T-cell (primary cell): ENCODE measurements at regions not wholly inside any gene's neighbourhood (a gene's known extent, or its start where the extent isn't known, plus 50 kb on each side); places are given as distances from the start of the nearest gene placed in this dataset.

Experiments
- ATAC-seq, 4 experiments: fragments of 200-7000 bp in 3 of 4; fragments of 150-1000 bp in 1 of 4; cut with Tn5 transposase; replicated peaks in 1 of 4; 1 replicate in 3 of 4; 2 replicates in 1 of 4; pipeline ENCODE4 v1.10.0; 2021; ENCODE audit warnings: moderate library complexity in 3 of 4, mild to moderate bottlenecking in 2 of 4, moderate number of reproducible peaks in 1 of 4
- CTCF ChIA-PET, 2 donors: fragments of 300-600 bp; sonication (Branson Sonifier 250); formaldehyde crosslinking; loops; one replicate each; lab custom pipeline; 2022; ENCODE audit warnings: antibody characterized with exemption in 2 of 2; lab: Charles Lee
- POLR2A ChIA-PET, 2 donors: fragments of 300-600 bp; sonication (Branson Sonifier 250); formaldehyde crosslinking; loops; one replicate each; lab custom pipeline; 2022; ENCODE audit warnings: antibody characterized with exemption in 2 of 2; lab: Charles Lee
- DNase-seq, 35 experiments: peaks; one replicate each; pipeline versions ENCODE4 v3.0.0 to v3.0.0-alpha.2; 2013 to 2023
- H3K27ac ChIP-seq: one replicate; pipeline ENCODE4 v1.5.1; 2013; ENCODE audit warnings: low read length
- H3K27me3 ChIP-seq, 2 experiments: replicated peaks in 1 of 2; 1 replicate in 1 of 2; 2 replicates in 1 of 2; pipeline versions ENCODE4 v1.6.1 to v1.7.0; 2013; ENCODE audit warnings: low read length in 1 of 2, mixed read lengths in 1 of 2; ENCODE audit not compliant: control insufficient read depth in 2 of 2, insufficient read depth in 2 of 2; ENCODE audit errors: extremely low read depth in 1 of 2
- H3K36me3 ChIP-seq, 2 donors: 1 replicate in 1 of 2; 2 replicates in 1 of 2; pipeline versions ENCODE4 v1.6.1 to v1.7.0; 2013; ENCODE audit warnings: low read length in 1 of 2; ENCODE audit not compliant: control insufficient read depth in 2 of 2, insufficient read depth in 1 of 2; ENCODE audit errors: extremely low read depth in 1 of 2
- H3K4me1 ChIP-seq, 2 experiments: 1 replicate in 1 of 2; 2 replicates in 1 of 2; pipeline versions ENCODE4 v1.6.1 to v1.7.0; 2013; ENCODE audit warnings: low read length in 2 of 2, mixed read lengths in 1 of 2; ENCODE audit not compliant: insufficient read depth in 2 of 2, control insufficient read depth in 1 of 2; ENCODE audit errors: extremely low read depth in 1 of 2
- H3K4me3 ChIP-seq, 2 donors: 1 replicate in 1 of 2; 2 replicates in 1 of 2; pipeline versions ENCODE4 v1.5.1 to v1.7.0; 2013; ENCODE audit warnings: mild to moderate bottlenecking in 2 of 2, low read length in 1 of 2, moderate library complexity in 1 of 2; ENCODE audit not compliant: control insufficient read depth in 1 of 2; ENCODE audit errors: extremely low read depth in 1 of 2
- H3K9me3 ChIP-seq: 2 replicates; pipeline ENCODE4 v1.7.0; 2013
- H3K27ac Mint-ChIP-seq, 2 donors: one replicate each; pipeline ENCODE4 v1.8.0; 2020 to 2021; ENCODE audit warnings: mild to moderate bottlenecking in 2 of 2, mixed read lengths in 2 of 2
- H3K27me3 Mint-ChIP-seq, 2 donors: one replicate each; pipeline ENCODE4 v1.8.0; 2021 to 2022; ENCODE audit warnings: mixed read lengths in 2 of 2
- H3K36me3 Mint-ChIP-seq: one replicate; pipeline ENCODE4 v1.8.0; 2021; ENCODE audit warnings: mixed read lengths
- H3K4me1 Mint-ChIP-seq, 3 donors: one replicate each; pipeline ENCODE4 v1.8.0; 2020 to 2022; ENCODE audit warnings: mixed read lengths in 3 of 3, mild to moderate bottlenecking in 1 of 3
- H3K4me3 Mint-ChIP-seq, 3 donors: one replicate each; pipeline ENCODE4 v1.8.0; 2020 to 2022; ENCODE audit warnings: mild to moderate bottlenecking in 3 of 3, mixed read lengths in 3 of 3, moderate library complexity in 3 of 3
- H3K9me3 Mint-ChIP-seq, 3 donors: one replicate each; pipeline ENCODE4 v1.8.0; 2020 to 2022; ENCODE audit warnings: mixed read lengths in 3 of 3
- WGBS: methylation state at CpG from one replicate; pipeline ENCODE4 v1.1.5; 2013; ENCODE audit warnings: missing lambda C conversion rate; ENCODE audit not compliant: insufficient coverage; 5-methylcytosine and 5-hydroxymethylcytosine counted together

- Mint-ChIP-seq H3K27ac (no peak overlapping the region), H3K9me3 (no peaks in the 10 kb centered on the region), H3K36me3 (no peaks in the 10 kb centered on the region), H3K4me1 (no peaks in the 10 kb centered on the region), H3K4me3 (no peak overlapping the region), H3K27me3 (peaks cover 57 to 68% of the 10 kb centered on the region in 2 donors)
- DNase-seq (peak in 2 of 35 experiments; percentile 8 to 15), ATAC-seq (peak in 1 of 4 experiments; percentile 26)
- no peaks in the 10 kb centered on the region for H3K9me3 ChIP-seq
- H3K27ac ChIP-seq, result no peak overlapping the region
- no peak overlapping the region for H3K4me3 ChIP-seq
- POLR2A ChIA-PET, result no interaction called here
- CTCF ChIA-PET, result no interaction called here
- peaks cover 0 to 53% of the 10 kb centered on the region in 2 experiments for H3K27me3 ChIP-seq
- no peaks in the 10 kb centered on the region for H3K4me1 ChIP-seq
- H3K36me3 ChIP-seq, result no peaks in the 10 kb centered on the region
- WGBS, result 89% methylated on average over 4 of the region's 6 CpGs
These were observed 115.1 kb upstream of the CACNA1A start for GRCh38 chr19:13621413-13621812.

DNA sequence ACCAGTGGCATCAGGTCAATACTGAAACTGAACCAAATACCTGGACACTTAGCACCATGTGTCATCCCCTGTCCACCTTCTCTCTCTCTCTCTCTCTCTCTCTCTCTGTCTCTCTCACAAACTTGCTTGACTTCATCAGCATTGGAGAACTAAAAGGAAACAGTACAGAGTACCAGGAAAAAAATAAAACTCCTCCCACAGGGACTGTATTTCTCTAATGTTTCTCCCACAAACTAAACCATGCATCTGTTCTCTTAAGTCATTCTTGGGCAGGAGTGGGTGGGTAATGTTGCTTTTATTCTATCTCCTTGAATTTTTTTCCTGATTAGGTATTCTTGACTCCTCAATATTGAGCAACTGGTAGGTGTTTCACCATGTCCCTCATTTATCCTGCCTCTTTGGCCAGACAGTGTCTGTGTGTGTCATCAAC, 112.9 kb upstream of the CACNA1A start:
- Mint-ChIP-seq H3K27me3 (peaks cover 43 to 57% of the 10 kb centered on the region in 2 donors), H3K4me1 (no peaks in the 10 kb centered on the region), H3K27ac (no peak overlapping the region), H3K36me3 (no peaks in the 10 kb centered on the region), H3K9me3 (no peaks in the 10 kb centered on the region), H3K4me3 (no peak overlapping the region)
- H3K4me1 ChIP-seq, result no peaks in the 10 kb centered on the region
- ChIA-PET POLR2A (no interaction called here), CTCF (no interaction called here)
- no peaks in the 10 kb centered on the region for H3K36me3 ChIP-seq
- no peaks in the 10 kb centered on the region for H3K9me3 ChIP-seq
- DNase-seq, result no peak
- ATAC-seq, result no peak
- H3K27ac ChIP-seq, result no peak overlapping the region
- no peak overlapping the region for H3K4me3 ChIP-seq
- peaks cover 0 to 42% of the 10 kb centered on the region in 2 experiments for H3K27me3 ChIP-seq

DNA sequence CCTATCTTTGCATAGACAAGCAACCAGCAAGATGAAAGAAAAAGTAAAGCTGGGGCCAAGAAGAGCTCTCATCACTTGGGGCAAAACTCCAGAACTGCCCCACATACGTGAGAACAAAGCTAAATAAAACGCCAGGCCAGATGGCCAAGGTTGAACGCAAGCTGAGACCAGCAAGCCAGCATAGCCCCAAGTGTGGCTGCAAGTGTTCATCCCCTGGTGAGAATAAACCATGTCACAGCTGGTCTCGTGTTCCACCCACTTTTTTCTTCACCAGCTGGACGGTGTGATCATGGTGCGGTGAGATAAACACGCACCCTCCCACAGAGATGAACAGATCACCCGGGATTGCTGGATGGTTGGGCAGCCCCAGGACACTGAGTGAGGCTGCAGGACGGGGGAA, 109.6 kb upstream of the CACNA1A start:
- ATAC-seq (no peak), DNase-seq (no peak)
- WGBS, result 61% methylated on average over 3 of the region's 9 CpGs
- no peak overlapping the region for H3K27ac Mint-ChIP-seq
- no peaks in the 10 kb centered on the region for H3K36me3 Mint-ChIP-seq
- no peak overlapping the region for H3K27ac ChIP-seq
- no peaks in the 10 kb centered on the region for H3K4me1 Mint-ChIP-seq
- no peak overlapping the region for H3K4me3 ChIP-seq
- H3K4me1 ChIP-seq, result no peaks in the 10 kb centered on the region
- ChIA-PET CTCF (interaction anchor here in 1 of 2 donors (1.1 kb wide), 1 partner anchor 35 kb away, joined by 3 read pairs; no protein-coding TSS in a partner anchor), POLR2A (no interaction called here)
- H3K9me3 ChIP-seq, result no peaks in the 10 kb centered on the region
- peaks cover 28 to 41% of the 10 kb centered on the region in 2 donors for H3K27me3 Mint-ChIP-seq
- peaks cover 0 to 34% of the 10 kb centered on the region in 2 experiments for H3K27me3 ChIP-seq
- H3K4me3 Mint-ChIP-seq, result no peak overlapping the region
- no peaks in the 10 kb centered on the region for H3K9me3 Mint-ChIP-seq
- H3K36me3 ChIP-seq, result no peaks in the 10 kb centered on the region

DNA sequence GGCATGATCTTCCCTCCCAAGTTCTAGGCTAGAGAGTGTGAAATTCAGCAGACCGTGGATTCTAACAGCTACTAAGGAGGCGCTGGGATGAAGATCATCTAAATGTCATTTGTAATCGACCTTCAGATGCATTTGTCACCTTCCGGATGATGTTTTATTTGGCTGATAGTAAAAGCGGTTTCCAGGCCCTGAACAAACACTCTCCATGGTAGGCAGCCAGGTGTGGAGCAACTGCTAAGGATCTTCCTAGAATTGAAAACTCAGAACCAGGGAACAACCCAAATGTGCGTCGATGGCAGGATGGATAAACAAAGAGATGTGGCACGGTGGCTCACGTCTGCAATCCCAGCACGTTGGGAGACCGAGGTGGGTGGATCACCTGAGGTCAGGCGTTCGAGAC, 107.2 kb upstream of the CACNA1A start:
- H3K27ac ChIP-seq, result no peak overlapping the region
- H3K4me3 ChIP-seq, result no peak overlapping the region
- peaks cover 24 to 41% of the 10 kb centered on the region in 2 donors for H3K27me3 Mint-ChIP-seq
- no peak overlapping the region for H3K4me3 Mint-ChIP-seq
- ChIA-PET POLR2A (no interaction called here), CTCF (interaction anchor here in 1 of 2 donors (0.6 kb wide), 1 partner anchor 348 kb away, joined by 4 read pairs; no protein-coding TSS in a partner anchor)
- H3K4me1 Mint-ChIP-seq, result peaks cover 3 to 8% (median 7%) of the 10 kb centered on the region in 3 donors
- H3K4me1 ChIP-seq, result peaks cover 0 to 4% of the 10 kb centered on the region in 2 experiments
- 88% methylated on average over 5 of the region's 13 CpGs for WGBS
- DNase-seq, result no peak
- no peaks in the 10 kb centered on the region for H3K36me3 Mint-ChIP-seq
- no peaks in the 10 kb centered on the region for H3K9me3 Mint-ChIP-seq
- no peaks in the 10 kb centered on the region for H3K36me3 ChIP-seq
- peaks cover 0 to 41% of the 10 kb centered on the region in 2 experiments for H3K27me3 ChIP-seq
- peak overlapping the region in 1 of 2 donors; percentile 4 for H3K27ac Mint-ChIP-seq
- no peak for ATAC-seq
- H3K9me3 ChIP-seq, result no peaks in the 10 kb centered on the region

DNA sequence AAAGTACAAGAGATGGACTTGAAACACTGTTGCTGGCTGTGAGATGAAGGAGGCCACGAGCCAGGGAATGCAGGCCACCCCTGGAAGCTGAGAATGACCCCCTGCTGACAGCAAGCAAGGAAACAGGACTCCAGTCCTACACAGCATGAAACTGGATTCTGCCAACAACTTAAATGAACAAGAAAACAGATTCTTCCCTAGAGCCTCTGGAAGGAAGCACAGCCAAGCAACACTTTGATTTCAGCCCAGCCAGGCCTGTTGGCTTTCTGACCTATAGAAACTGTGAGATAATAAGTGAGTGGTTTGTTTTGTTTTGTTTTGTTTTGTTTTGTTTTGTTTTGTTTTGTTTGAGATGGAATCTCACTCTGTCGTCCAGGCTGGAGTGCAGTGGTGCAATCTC, 105.3 kb upstream of the CACNA1A start:
- no CpG with 5 or more reads among the region's 2 CpGs for WGBS
- CTCF ChIA-PET, result interaction anchor here in 1 of 2 donors (0.6 kb wide), 1 partner anchor 1025 kb away, joined by 3 read pairs; no protein-coding TSS in a partner anchor
- H3K27me3 Mint-ChIP-seq, result peaks cover 14 to 28% of the 10 kb centered on the region in 2 donors

DNA sequence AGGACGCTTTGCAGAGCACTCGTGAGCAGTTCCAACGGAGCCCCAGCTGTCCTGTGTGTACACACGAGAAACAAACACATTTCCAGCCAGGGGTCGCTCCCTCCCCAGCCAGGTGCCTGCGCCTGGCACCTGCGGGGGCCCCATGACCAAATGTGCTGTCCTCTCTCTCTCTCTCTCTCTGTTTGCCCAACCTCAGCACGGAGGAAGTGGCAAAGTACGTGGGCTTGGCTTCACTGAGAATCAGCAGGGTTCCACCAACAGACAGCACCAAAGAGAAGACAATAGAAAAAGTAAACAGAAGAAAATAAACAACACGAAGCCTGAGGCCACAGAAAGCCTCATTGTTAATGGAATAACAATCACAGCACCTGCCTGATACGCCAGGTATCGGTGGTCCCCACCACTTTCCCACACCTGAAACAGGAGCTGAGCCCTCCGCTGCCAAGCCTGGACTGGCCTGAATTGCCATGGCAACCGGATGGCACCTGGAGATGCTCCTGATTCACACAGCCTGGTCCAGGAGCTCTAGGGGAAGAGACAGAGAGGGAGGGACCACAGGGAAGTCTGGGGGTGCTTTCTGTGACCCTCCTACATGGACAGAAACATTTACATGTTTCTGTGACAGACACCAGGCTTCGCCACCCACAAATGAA, 103.9 kb upstream of the CACNA1A start:
- CTCF ChIA-PET, result no interaction called here

More for the DNA sequence above, 105.3 kb upstream of the CACNA1A start:
- H3K36me3 ChIP-seq, result no peaks in the 10 kb centered on the region
- H3K4me1 ChIP-seq, result peaks cover 0 to 4% of the 10 kb centered on the region in 2 experiments
- Mint-ChIP-seq H3K9me3 (no peaks in the 10 kb centered on the region), H3K36me3 (no peaks in the 10 kb centered on the region), H3K27ac (no peak overlapping the region), H3K4me1 (peaks cover 3 to 8% (median 7%) of the 10 kb centered on the region in 3 donors), H3K4me3 (no peak overlapping the region)
- no peak for DNase-seq
- ATAC-seq, result no peak
- no peaks in the 10 kb centered on the region for H3K9me3 ChIP-seq
- H3K27me3 ChIP-seq, result peaks cover 0 to 37% of the 10 kb centered on the region in 2 experiments
- POLR2A ChIA-PET, result no interaction called here
- H3K4me3 ChIP-seq, result no peak overlapping the region
- no peak overlapping the region for H3K27ac ChIP-seq

More for the DNA sequence above, 103.9 kb upstream of the CACNA1A start:
- ATAC-seq, result no peak
- H3K4me1 Mint-ChIP-seq, result peaks cover 3 to 11% (median 7%) of the 10 kb centered on the region in 3 donors
- H3K36me3 ChIP-seq, result no peaks in the 10 kb centered on the region
- H3K9me3 Mint-ChIP-seq, result no peaks in the 10 kb centered on the region
- 11% methylated on average over 5 of the region's 15 CpGs for WGBS
- H3K36me3 Mint-ChIP-seq, result no peaks in the 10 kb centered on the region
- peaks cover 14 to 20% of the 10 kb centered on the region in 2 donors for H3K27me3 Mint-ChIP-seq
- no peak overlapping the region for H3K27ac ChIP-seq
- POLR2A ChIA-PET, result no interaction called here
- DNase-seq, result peak in 1 of 35 experiments; percentile 6
- no peak overlapping the region for H3K4me3 ChIP-seq
- no peak overlapping the region for H3K27ac Mint-ChIP-seq
- no peak overlapping the region for H3K4me3 Mint-ChIP-seq
- peaks cover 0 to 38% of the 10 kb centered on the region in 2 experiments for H3K27me3 ChIP-seq
- peaks cover 0 to 4% of the 10 kb centered on the region in 2 experiments for H3K4me1 ChIP-seq
- no peaks in the 10 kb centered on the region for H3K9me3 ChIP-seq
